T-helper 9 cell (primary cell): ENCODE measurements at regions not wholly inside any gene's neighbourhood (a gene's known extent, or its start where the extent isn't known, plus 50 kb on each side); places are given as distances from the start of the nearest gene placed in this dataset.
"Not testable (repeated sequence)": the region's sequence is repeated elsewhere in the genome, so short reads cannot be mapped to it uniquely, and the experiment has no call there.

Experiments
- DNase-seq: peaks from one replicate; pipeline ENCODE4 v3.0.0-alpha.2; 2020

DNA sequence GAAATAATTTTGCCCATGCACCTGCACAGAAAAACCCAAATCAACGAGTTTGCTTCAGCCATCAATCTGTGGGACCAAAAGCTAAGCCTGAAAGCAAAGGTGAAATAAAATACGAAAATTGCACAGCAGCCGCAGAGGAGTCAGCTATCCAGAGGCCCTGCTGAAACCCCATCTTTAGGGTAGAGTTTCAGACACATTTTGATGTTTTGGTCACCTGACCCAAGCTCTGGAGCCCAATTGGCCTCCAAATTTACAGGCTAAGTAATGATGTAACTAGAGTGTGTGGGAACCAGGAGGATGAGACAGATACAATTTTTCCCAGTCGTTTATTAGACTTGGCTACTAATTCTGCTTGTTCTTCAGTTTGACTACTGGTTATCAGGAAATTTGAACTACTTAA is 308.6 kb upstream of the ATP11B start:
- no peak for DNase-seq

GRCh38 chr3:182485301-182485700 is 308.0 kb upstream of the ATP11B start:
- DNase-seq, result no peak

DNA sequence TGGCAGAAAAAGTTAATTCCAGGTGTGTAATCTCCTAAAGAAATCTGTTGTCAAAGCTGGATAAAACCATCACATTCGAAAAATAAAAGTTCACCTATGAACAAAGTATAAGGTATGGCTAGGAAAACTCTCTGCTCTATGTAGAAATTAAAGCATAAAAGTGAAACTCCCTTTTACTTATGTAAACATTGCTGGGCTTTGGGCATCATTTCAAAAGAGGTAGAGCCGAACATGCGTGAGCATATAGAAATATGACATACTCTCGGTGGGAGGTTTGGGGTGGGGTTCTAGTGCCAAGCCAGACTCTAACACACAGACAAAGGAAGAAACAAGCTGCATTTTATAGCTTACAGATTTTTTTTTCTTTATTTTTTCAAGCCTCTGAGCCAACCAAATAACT is 306.8 kb upstream of the ATP11B start:
- no peak for DNase-seq

GRCh38 chr3:182487143-182487542 is 306.2 kb upstream of the ATP11B start:
- DNase-seq, result no peak

DNA sequence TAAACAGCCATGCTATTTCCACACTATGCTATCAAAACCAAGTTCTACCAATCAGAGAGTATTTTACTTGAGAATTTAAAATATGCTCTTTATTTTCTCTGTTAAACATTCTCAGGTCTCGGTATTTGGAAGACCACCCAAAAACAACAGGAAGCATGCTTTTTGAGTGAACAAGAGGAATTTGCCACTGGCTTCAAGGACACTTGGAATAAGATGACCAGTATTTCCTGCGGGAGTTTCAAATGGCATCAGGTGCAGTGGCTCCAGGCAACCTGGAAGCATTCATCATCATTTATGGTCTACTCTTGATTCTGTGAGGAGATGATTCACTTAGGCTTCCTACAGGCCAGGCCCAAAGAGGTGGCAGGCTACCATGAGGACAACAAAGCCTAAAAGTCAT is 305.7 kb upstream of the ATP11B start:
- DNase-seq, result no peak

DNA sequence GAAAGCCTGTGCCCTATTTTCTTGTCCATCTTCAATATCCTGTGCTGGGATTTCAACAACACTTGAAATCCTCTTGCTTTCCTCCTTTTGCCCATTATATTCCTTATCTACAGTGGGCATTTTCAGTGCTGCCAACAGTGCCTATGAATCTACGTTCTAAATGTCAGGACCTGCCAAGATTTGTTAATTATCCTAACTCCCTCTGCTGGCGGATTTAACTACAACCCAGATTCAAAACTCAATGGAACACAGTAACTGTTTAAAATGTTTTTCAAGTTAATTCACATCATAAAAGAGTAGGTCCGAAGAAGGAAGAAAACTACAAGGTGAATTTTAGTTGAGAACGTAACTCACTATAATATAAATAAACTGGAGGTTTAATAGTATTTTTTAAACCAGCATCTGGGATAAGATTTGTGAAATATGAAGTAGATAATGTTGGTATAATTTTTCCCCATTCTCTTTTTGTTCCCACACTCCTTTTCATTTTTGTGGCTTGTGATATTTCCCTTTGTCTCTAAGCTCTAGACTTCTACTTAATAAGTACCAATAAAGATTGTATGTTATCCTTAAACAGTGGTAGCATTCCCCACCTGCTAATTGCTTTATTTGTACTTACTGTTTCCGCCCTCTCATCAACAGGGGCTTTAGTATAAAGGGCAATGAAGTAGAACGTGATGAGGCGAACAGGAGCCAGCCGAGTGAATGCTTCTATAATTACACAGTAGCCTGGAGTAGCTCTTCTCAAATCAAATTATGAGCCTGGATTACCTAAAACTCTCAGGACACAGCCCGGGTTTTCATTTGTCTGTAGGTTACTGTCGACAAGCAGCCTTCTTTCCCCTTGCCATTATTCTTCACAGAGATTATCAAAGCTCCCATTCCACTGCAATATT is 302.5 kb upstream of the ATP11B start:
- no peak for DNase-seq

GRCh38 chr3:182491577-182491976 is 301.7 kb upstream of the ATP11B start:
- no peak for DNase-seq

- DNase-seq, result no peak
Observed at GRCh38 chr3:182492536-182492935, 300.8 kb upstream of the ATP11B start.

- no peak for DNase-seq
Observed at GRCh38 chr3:182500289-182500688, 293.0 kb upstream of the ATP11B start.

GRCh38 chr3:182501856-182502255 is 291.4 kb upstream of the ATP11B start:
- DNase-seq, result no peak

- no peak for DNase-seq
Observed at GRCh38 chr3:182503401-182503800, 289.9 kb upstream of the ATP11B start.

DNA sequence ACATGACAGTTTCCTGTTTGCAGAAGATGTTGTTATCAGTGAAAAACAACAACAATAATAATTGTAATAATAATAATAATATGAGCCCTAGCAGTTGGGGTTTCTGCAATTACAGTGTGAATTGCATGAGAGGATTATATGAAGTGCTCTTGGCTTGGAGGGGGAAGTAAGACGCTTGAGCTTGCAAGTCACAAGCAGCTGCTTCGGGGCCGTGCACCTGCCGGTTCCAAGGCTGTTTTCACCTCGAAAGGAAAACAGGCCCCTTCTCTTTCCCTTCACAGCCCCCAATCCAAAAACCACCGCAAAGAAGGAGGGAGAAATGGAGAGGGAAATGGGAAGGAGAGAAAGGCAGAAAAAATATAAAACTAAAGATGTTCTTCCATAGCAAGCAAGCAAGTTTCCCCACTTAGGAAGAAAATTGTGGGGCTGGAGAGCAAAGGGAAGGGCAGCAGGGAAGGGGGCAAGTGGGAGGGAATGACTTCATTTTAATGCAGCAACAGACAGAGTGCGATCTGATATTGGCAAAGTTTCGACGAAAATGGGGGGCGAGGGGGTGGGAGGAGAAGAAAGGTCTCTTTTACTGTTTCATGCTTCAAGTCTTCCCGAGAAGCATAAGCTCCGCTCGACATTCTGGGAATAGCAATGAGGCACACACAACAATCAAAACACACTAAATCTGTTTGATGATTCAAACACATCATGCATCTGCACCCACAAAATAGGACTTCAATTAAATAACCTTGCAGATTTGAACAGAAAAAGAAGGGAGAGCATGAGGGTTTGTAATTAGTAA is 284.2 kb upstream of the ATP11B start:
- DNase-seq, result no peak

DNA sequence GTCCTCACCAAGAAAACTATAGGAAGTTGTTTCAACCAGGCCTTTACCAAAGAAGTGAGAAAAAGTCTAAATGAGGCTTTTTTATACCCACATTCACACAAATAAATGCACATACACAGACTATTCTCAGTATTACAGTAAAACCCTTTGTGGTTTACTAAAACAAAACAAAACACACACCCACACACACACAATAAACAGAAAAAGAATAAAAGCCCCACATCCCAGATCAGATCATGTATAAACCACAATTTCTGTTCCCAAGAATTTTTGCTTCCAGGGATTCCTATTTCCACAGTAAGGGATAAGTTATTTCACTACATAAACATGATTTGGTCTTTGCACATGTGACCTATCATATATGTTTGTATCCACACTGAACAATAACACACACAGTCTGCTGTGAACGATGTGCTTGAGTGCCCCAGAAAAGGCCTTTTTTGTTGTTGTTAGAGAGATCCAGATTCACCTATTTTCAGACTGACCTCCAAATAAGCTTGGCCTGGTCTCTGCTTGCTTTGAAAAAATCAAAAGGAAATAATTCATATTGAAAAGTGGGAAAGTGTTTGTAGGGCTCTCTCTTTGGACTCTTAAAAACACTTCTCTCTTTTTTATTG is 283.4 kb upstream of the ATP11B start:
- no peak for DNase-seq

GRCh38 chr3:182514236-182514964 is 278.9 kb upstream of the ATP11B start:
- DNase-seq, result no peak

- no peak for DNase-seq
Observed at GRCh38 chr3:182516597-182517336, 276.5 kb upstream of the ATP11B start.

DNA sequence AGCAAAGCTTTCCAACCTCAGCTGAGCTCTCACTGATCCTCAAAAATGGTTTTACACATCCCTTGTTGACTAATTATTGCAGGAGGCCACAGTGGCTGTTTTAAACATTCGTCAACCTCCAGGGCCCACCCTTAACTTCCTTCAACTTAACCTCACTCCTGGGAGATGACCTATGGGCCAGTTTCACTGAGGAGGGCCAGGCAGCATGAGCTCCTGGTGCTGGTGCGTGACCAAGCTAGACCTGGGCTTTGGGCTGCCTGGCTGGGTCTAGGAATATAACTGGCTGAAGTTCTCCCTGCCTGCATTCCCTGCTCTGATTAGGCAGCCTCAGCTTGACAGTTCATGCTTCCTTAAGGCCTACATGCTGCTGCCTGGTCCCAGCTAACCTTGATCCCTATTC is 273.7 kb upstream of the ATP11B start:
- DNase-seq, result no peak

DNA sequence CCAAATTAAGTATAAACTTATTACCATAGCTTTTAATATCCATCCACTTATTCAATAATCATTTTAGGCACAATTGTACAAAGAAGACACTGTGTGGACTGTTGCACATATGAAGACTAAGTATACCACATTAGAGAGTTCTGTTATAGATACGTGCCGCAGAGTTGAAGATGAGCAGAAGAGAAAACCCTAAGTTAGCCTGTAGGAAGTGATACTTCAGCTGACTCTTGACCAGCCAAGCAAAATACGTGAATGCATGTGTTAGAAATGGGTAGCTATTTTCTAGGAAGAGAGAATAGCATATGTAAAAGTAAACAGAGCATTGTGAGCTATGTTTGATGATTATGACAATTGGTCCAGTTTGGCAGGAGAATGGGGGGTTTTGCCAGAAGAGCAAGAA is 272.0 kb upstream of the ATP11B start:
- no peak for DNase-seq

DNA sequence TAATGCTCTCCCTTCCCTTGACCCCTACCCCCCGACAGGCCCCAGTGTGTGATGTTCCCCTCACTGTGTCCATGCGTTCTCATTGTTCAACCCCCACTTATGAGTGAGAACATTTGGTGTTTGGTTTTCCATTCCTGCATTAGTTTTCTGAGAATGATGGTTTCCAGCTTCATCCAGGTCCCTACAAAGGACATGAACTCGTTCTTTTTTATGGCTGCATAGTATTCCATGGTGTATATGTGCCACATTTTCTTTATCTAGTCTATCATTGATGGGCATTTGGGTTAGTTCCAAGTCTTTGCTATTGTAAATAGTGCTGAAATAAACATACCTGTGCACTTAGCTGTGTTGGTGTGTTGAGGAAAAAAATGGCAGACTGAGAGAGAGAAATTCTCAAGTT is 269.9 kb upstream of the ATP11B start:
- DNase-seq, result not testable (repeated sequence)

DNA sequence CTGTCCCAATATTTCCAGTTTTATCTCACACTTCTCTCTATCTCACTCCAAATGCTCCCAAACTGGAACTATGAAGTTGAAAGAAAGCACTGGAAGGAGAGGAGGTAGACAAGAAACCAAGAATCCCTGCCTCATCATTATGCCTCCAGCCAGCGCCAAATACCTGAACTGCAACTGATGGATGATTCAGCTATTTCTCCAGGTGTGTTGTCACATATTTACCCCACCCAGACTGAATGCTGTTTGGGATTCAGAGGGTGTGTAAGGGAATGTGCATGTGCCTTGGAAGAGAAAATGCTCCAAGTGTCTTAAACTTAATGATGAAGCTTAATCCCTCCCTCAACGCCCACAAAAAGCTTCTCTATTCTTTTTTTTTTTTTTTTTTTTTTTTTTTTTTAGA is 269.5 kb upstream of the ATP11B start:
- DNase-seq, result no peak

GRCh38 chr3:182524711-182525401 is 268.4 kb upstream of the ATP11B start:
- DNase-seq, result no peak

- DNase-seq, result no peak
Observed at GRCh38 chr3:182525766-182526374, 267.4 kb upstream of the ATP11B start.
